Breast epithelium (tissue), 4 donors: ENCODE measurements at regions not wholly inside any gene's neighbourhood (a gene's known extent, or its start where the extent isn't known, plus 50 kb on each side); places are given as distances from the start of the nearest gene placed in this dataset.

Source experiments
- DNase-seq, 2 donors: peaks; one replicate each; pipeline ENCODE4 v3.0.0-alpha.2; 2019; ENCODE audit warnings: low spot score in 2 of 2
- H3K27ac ChIP-seq, 2 donors: fragments of 200-600 bp; sonication (generic) in 1 of 2; one replicate each; pipeline ENCODE4 v1.5.1; 2016 to 2019; ENCODE audit warnings: mild to moderate bottlenecking in 1 of 2
- H3K27me3 ChIP-seq, 2 donors: fragments of 200-600 bp; sonication (generic) in 1 of 2; one replicate each; pipeline versions ENCODE4 v1.5.1 to v1.6.0; 2017 to 2019; ENCODE audit warnings: control low read depth in 1 of 2, mild to moderate bottlenecking in 1 of 2
- H3K36me3 ChIP-seq: fragments of 200-600 bp; one replicate; pipeline ENCODE4 v1.5.1; 2019
- H3K4me1 ChIP-seq, 2 donors: fragments of 200-600 bp; sonication (generic); one replicate each; pipeline ENCODE4 v1.5.1; 2016 to 2019; ENCODE audit warnings: control low read depth in 1 of 2
- H3K4me3 ChIP-seq, 3 donors: fragments of 200-600 bp; sonication (generic); 1 replicate in 2 of 3; 2 replicates in 1 of 3; pipeline ENCODE4 v1.5.1; 2016 to 2019; ENCODE audit warnings: mild to moderate bottlenecking in 3 of 3, moderate library complexity in 2 of 3
- H3K9me3 ChIP-seq, 2 donors: fragments of 200-600 bp; sonication (generic) in 1 of 2; one replicate each; pipeline ENCODE4 v1.5.1; 2016 to 2019; ENCODE audit warnings: control low read depth in 1 of 2
- CTCF ChIP-seq, 3 donors: fragments of 450-650 bp; IDR thresholded peaks; one replicate each; pipeline ENCODE4 v1.5.1; 2016 to 2017; ENCODE audit warnings: antibody characterized with exemption in 3 of 3, mild to moderate bottlenecking in 3 of 3, moderate library complexity in 3 of 3
- POLR2A ChIP-seq: fragments of 450-650 bp; IDR thresholded peaks from one replicate; pipeline ENCODE4 v1.6.1; 2016; ENCODE audit warnings: antibody characterized with exemption, mild to moderate bottlenecking, moderate library complexity
- POLR2AphosphoS5 ChIP-seq, 3 donors: sonication (generic); formaldehyde crosslinking; IDR thresholded peaks; one replicate each; pipeline ENCODE4 v1.6.1; 2017; ENCODE audit warnings: antibody characterized with exemption in 3 of 3
- intact Hi-C: fragments of 100-400 bp; cut with DNase I; formaldehyde crosslinking; loops from one replicate; pipeline ENCODE4 v1.15.1; 2023; ENCODE audit warnings: low total_unique reads

GRCh38 chrX:40182615-40183014, 84.9 kb upstream of the BCOR start:
- TF ChIP-seq POLR2A (no peak), POLR2AphosphoS5 (IDR thresholded peaks at IDR 0.05) (no peak), CTCF (IDR thresholded peaks at IDR 0.05) (no peak)

GRCh38 chrX:40182095-40182494, 84.3 kb upstream of the BCOR start:
- no peak overlapping the region for H3K4me3 ChIP-seq
- H3K9me3 ChIP-seq, result peaks cover 7 to 10% of the 10 kb centered on the region in 2 donors
- intact Hi-C loops, result no loop called here
- DNase-seq, result no peak
- TF ChIP-seq CTCF (IDR thresholded peaks at IDR 0.05), result no peak
- no peak for TF ChIP-seq POLR2A
- H3K27ac ChIP-seq, result no peak overlapping the region
- H3K27me3 ChIP-seq, result peaks cover 0 to 42% of the 10 kb centered on the region in 2 donors
- H3K36me3 ChIP-seq, result no peaks in the 10 kb centered on the region
- no peaks in the 10 kb centered on the region for H3K4me1 ChIP-seq

More at GRCh38 chrX:40182615-40183014, 84.9 kb upstream of the BCOR start:
- Histone ChIP-seq H3K27ac (no peak overlapping the region), H3K9me3 (peaks cover 7 to 10% of the 10 kb centered on the region in 2 donors), H3K27me3 (peaks cover 0 to 43% of the 10 kb centered on the region in 2 donors), H3K4me3 (no peak overlapping the region), H3K36me3 (no peaks in the 10 kb centered on the region), H3K4me1 (no peaks in the 10 kb centered on the region)
- DNase-seq, result no peak
- intact Hi-C loops, result no loop called here

- no peaks in the 10 kb centered on the region for H3K36me3 ChIP-seq
- no peak overlapping the region for H3K4me3 ChIP-seq
- peaks cover 0 to 65% of the 10 kb centered on the region in 2 donors for H3K27me3 ChIP-seq
- H3K9me3 ChIP-seq, result peaks cover 0 to 5% of the 10 kb centered on the region in 2 donors
- intact Hi-C loops, result no loop called here
- H3K27ac ChIP-seq, result no peak overlapping the region
- no peak for DNase-seq
- H3K4me1 ChIP-seq, result no peaks in the 10 kb centered on the region
- TF ChIP-seq POLR2AphosphoS5 (IDR thresholded peaks at IDR 0.05) (no peak), CTCF (IDR thresholded peaks at IDR 0.05) (no peak), POLR2A (no peak)
Measured at GRCh38 chrX:40179283-40179682, 81.5 kb upstream of the BCOR start.

- H3K36me3 ChIP-seq, result no peaks in the 10 kb centered on the region
- intact Hi-C loops, result no loop called here
- H3K4me1 ChIP-seq, result no peaks in the 10 kb centered on the region
- peaks cover 0 to 76% of the 10 kb centered on the region in 2 donors for H3K27me3 ChIP-seq
- H3K27ac ChIP-seq, result peak overlapping the region in 1 of 2 donors; percentile 97
- TF ChIP-seq CTCF (IDR thresholded peaks at IDR 0.05), result no peak
- no peak for TF ChIP-seq POLR2A
- no peak for TF ChIP-seq POLR2AphosphoS5 (IDR thresholded peaks at IDR 0.05)
- peaks cover 0 to 5% of the 10 kb centered on the region in 2 donors for H3K9me3 ChIP-seq
- DNase-seq, result no peak
- H3K4me3 ChIP-seq, result no peak overlapping the region
Measured at GRCh38 chrX:40177942-40178715, 80.4 kb upstream of the BCOR start.

- H3K27me3 ChIP-seq, result peaks cover 0 to 79% of the 10 kb centered on the region in 2 donors
- H3K4me1 ChIP-seq, result no peaks in the 10 kb centered on the region
- no peak for DNase-seq
- no peaks in the 10 kb centered on the region for H3K36me3 ChIP-seq
- H3K9me3 ChIP-seq, result peaks cover 0 to 5% of the 10 kb centered on the region in 2 donors
- H3K27ac ChIP-seq, result peak overlapping the region; percentile 83 to 97
- intact Hi-C loops, result no loop called here
- H3K4me3 ChIP-seq, result no peak overlapping the region
- TF ChIP-seq POLR2AphosphoS5 (IDR thresholded peaks at IDR 0.05) (no peak), CTCF (IDR thresholded peaks at IDR 0.05) (no peak), POLR2A (no peak)
Measured at GRCh38 chrX:40177489-40177888, 79.7 kb upstream of the BCOR start.
